SK-N-SH (cell line): ENCODE measurements at regions not wholly inside any gene's neighbourhood (a gene's known extent, or its start where the extent isn't known, plus 50 kb on each side); places are given as distances from the start of the nearest gene placed in this dataset.

Source experiments
- CTCF ChIA-PET: fragments of 300-600, 350-600 bp; formaldehyde crosslinking; extraction: SDS; loops from one replicate; lab custom pipeline; 2021; lab: Yijun Ruan, JAX
- POLR2A ChIA-PET: fragments of 350-600 bp; sonication (Branson Sonifier 250); formaldehyde crosslinking; extraction: SDS; loops from one replicate; lab custom pipeline; 2020; ENCODE audit warnings: antibody characterized with exemption, inconsistent platforms; lab: Yijun Ruan, JAX
- DNase-seq: peaks from one replicate; pipeline ENCODE4 v3.0.0; 2012
- H2AFZ ChIP-seq: fragments of 200-600 bp; sonication (generic); 2 replicates; pipeline ENCODE4 v1.8.1; 2016; ENCODE audit warnings: antibody characterized with exemption, mild to moderate bottlenecking, low read depth
- H3F3A ChIP-seq: fragments of 200-600 bp; sonication (generic); replicated peaks from 2 replicates; pipeline ENCODE3; 2016; ENCODE audit warnings: antibody characterized with exemption, mild to moderate bottlenecking; ENCODE audit not compliant: insufficient read depth
- H3K27ac ChIP-seq, 2 experiments: fragments of 200-500 bp in 1 of 2; fragments of 200-600 bp in 1 of 2; sonication (Bioruptor generic) in 1 of 2; sonication (generic), shearing (Covaris generic) in 1 of 2; 2 replicates each; pipeline versions ENCODE4 v1.5.1 to v1.6.1; 2014 to 2016; ENCODE audit warnings: low read depth in 2 of 2, inconsistent platforms in 1 of 2, low read length in 1 of 2, mild to moderate bottlenecking in 1 of 2, mixed read lengths in 1 of 2
- H3K27me3 ChIP-seq: fragments of 200-600 bp; sonication (generic), shearing (Covaris generic); 2 replicates; pipeline ENCODE4 v1.6.1; 2016; ENCODE audit warnings: mixed run types; ENCODE audit not compliant: insufficient read depth
- H3K36me3 ChIP-seq, 2 experiments: fragments of 200-500 bp in 1 of 2; fragments of 200-600 bp in 1 of 2; sonication (Bioruptor generic) in 1 of 2; sonication (generic) in 1 of 2; replicated peaks in 1 of 2; 2 replicates each; pipeline versions ENCODE3 to v1.5.1; 2014 to 2016; ENCODE audit warnings: low read length in 1 of 2, mild to moderate bottlenecking in 1 of 2; ENCODE audit not compliant: insufficient read depth in 2 of 2, control insufficient read depth in 1 of 2
- H3K4me1 ChIP-seq, 2 experiments: fragments of 200-500 bp in 1 of 2; fragments of 200-600 bp in 1 of 2; sonication (Bioruptor generic) in 1 of 2; sonication (generic), shearing (Covaris generic) in 1 of 2; 2 replicates each; pipeline versions ENCODE4 v1.5.1 to v1.6.1; 2014 to 2016; ENCODE audit warnings: low read depth in 1 of 2, low read length in 1 of 2, mixed run types in 1 of 2; ENCODE audit not compliant: insufficient read depth in 2 of 2, control insufficient read depth in 1 of 2
- H3K4me2 ChIP-seq: fragments of 200-600 bp; sonication (generic), shearing (Covaris generic); 2 replicates; pipeline ENCODE4 v1.6.1; 2017; ENCODE audit warnings: mixed run types
- H3K4me3 ChIP-seq, 2 experiments: fragments of 200-500 bp in 1 of 2; fragments of 200-600 bp in 1 of 2; sonication (Bioruptor generic) in 1 of 2; sonication (generic), shearing (Covaris generic) in 1 of 2; 2 replicates each; pipeline versions ENCODE4 v1.5.1 to v1.8.1; 2014 to 2016; ENCODE audit warnings: low read depth in 2 of 2, inconsistent platforms in 1 of 2, low read length in 1 of 2, mild to moderate bottlenecking in 1 of 2, mixed read lengths in 1 of 2, moderate library complexity in 1 of 2
- H3K79me2 ChIP-seq: fragments of 200-600 bp; sonication (generic); 2 replicates; pipeline ENCODE4 v1.8.1; 2017; ENCODE audit warnings: mild to moderate bottlenecking; ENCODE audit not compliant: insufficient read depth
- H3K9ac ChIP-seq: fragments of 200-600 bp; sonication (generic); 2 replicates; pipeline ENCODE4 v1.6.1; 2017; ENCODE audit warnings: mixed run types
- H3K9me2 ChIP-seq: fragments of 200-600 bp; sonication (generic); 2 replicates; pipeline ENCODE4 v1.6.1; 2017; ENCODE audit warnings: mixed run types
- H3K9me3 ChIP-seq: fragments of 200-600 bp; sonication (generic); 2 replicates; pipeline ENCODE4 v1.6.1; 2017; ENCODE audit warnings: mixed run types, mild to moderate bottlenecking, moderate library complexity
- H4K20me1 ChIP-seq: fragments of 200-600 bp; sonication (generic); 2 replicates; pipeline ENCODE4 v1.6.1; 2017; ENCODE audit warnings: mild to moderate bottlenecking, mixed run types; ENCODE audit not compliant: insufficient read depth
- CHD2 ChIP-seq: fragments of 150-350 bp; IDR thresholded peaks from 2 replicates; pipeline ENCODE4 v1.6.1; 2018; ENCODE audit warnings: low read length; ENCODE audit not compliant: partially characterized antibody
- CTCF ChIP-seq: fragments of 200-600 bp; sonication (generic); IDR thresholded peaks from 2 replicates; pipeline ENCODE4 v1.6.1; 2017; ENCODE audit warnings: antibody characterized with exemption, mild to moderate bottlenecking, moderate library complexity
- ELF1 ChIP-seq: IDR thresholded peaks from 2 replicates; pipeline ENCODE4 v1.4.0; 2012
- FOSL2 ChIP-seq: IDR thresholded peaks from 2 replicates; pipeline ENCODE4 v1.4.0; 2012; ENCODE audit warnings: low read depth, mild to moderate bottlenecking, moderate library complexity, borderline replicate concordance
- FOXM1 ChIP-seq: IDR thresholded peaks from 2 replicates; pipeline ENCODE4 v1.4.0; 2012; ENCODE audit warnings: low read depth, mild to moderate bottlenecking
- GABPA ChIP-seq: IDR thresholded peaks from 2 replicates; pipeline ENCODE4 v1.4.0; 2012; ENCODE audit warnings: low read depth, mild to moderate bottlenecking
- GATA2 ChIP-seq: sonication (generic); formaldehyde crosslinking; IDR thresholded peaks from 2 replicates; pipeline ENCODE4 v1.5.0; 2020; ENCODE audit warnings: mild to moderate bottlenecking, missing genetic modification reagents
- MAX ChIP-seq: IDR thresholded peaks from 2 replicates; pipeline ENCODE4 v1.4.0; 2012; ENCODE audit warnings: low read depth
- MEF2A ChIP-seq: IDR thresholded peaks from 2 replicates; pipeline ENCODE4 v1.4.0; 2012; ENCODE audit warnings: low read depth, borderline replicate concordance
- MXI1 ChIP-seq: IDR thresholded peaks from 2 replicates; pipeline ENCODE4 v1.6.1; 2012; ENCODE audit warnings: mild to moderate bottlenecking, low read depth, low read length, improper control_type of control experiment
- PBX3 ChIP-seq: IDR thresholded peaks from 2 replicates; pipeline ENCODE4; 2012
- RFX5 ChIP-seq: IDR thresholded peaks from 2 replicates; pipeline ENCODE4 v1.6.1; 2012; ENCODE audit warnings: mild to moderate bottlenecking, improper control_type of control experiment, low read length
- RXRA ChIP-seq: IDR thresholded peaks from 2 replicates; pipeline ENCODE4 v1.4.0; 2012; ENCODE audit warnings: low read depth, mild to moderate bottlenecking, borderline replicate concordance
- SIN3A ChIP-seq: IDR thresholded peaks from 2 replicates; pipeline ENCODE4 v1.6.1; 2012; ENCODE audit warnings: low read depth, mild to moderate bottlenecking, low read length, moderate library complexity, borderline replicate concordance
- TEAD4 ChIP-seq: IDR thresholded peaks from 2 replicates; pipeline ENCODE4 v1.4.0; 2012; ENCODE audit warnings: mild to moderate bottlenecking, borderline replicate concordance; ENCODE audit not compliant: insufficient read depth
- USF1 ChIP-seq: IDR thresholded peaks from 2 replicates; pipeline ENCODE4 v1.4.0; 2012; ENCODE audit warnings: low read depth, borderline replicate concordance
- YY1 ChIP-seq: IDR thresholded peaks from 2 replicates; pipeline ENCODE4 v1.4.0; 2012; ENCODE audit warnings: low read depth, mild to moderate bottlenecking
- ZBTB33 ChIP-seq: IDR thresholded peaks from 2 replicates; pipeline ENCODE4 v1.4.0; 2012; ENCODE audit warnings: low read depth, borderline replicate concordance
- WGBS: methylation state at CpG from one replicate; pipeline ENCODE4 v1.1.6; 2017; ENCODE audit warnings: low lambda C conversion rate; 5-methylcytosine and 5-hydroxymethylcytosine counted together

GRCh38 chr6:27532820-27533538, 60.1 kb upstream of the ZNF184 start:
- 21% methylated on average over 7 of the region's 7 CpGs for WGBS
- POLR2A ChIA-PET = no interaction called here
- Histone ChIP-seq H4K20me1 (no peaks in the 10 kb centered on the region), H3K4me3 (no peak overlapping the region), H3K9me2 (no peaks in the 10 kb centered on the region), H3K9me3 (no peaks in the 10 kb centered on the region), H3K4me1 (no peaks in the 10 kb centered on the region), H3F3A (no peaks in the 10 kb centered on the region), H3K36me3 (no peaks in the 10 kb centered on the region), H3K4me2 (no peak overlapping the region), H3K9ac (no peak overlapping the region), H3K27me3 (peaks cover 45% of the 10 kb centered on the region; the same call in 1 of the 2 replicates), H3K79me2 (no peaks in the 10 kb centered on the region), H3K27ac (no peak overlapping the region), H2AFZ (no peak overlapping the region)
- CTCF ChIA-PET = no interaction called here
- TF ChIP-seq PBX3 (no peak), MXI1 (no peak), FOSL2 (peak; percentile 20; the same call in 1 of the 2 replicates), USF1 (no peak)
- no peak for DNase-seq

- no peak for DNase-seq
- H3K4me2 ChIP-seq = no peak overlapping the region
- no peaks in the 10 kb centered on the region for H3K9me2 ChIP-seq
- H3K27ac ChIP-seq = no peak overlapping the region
- no peaks in the 10 kb centered on the region for H3K79me2 ChIP-seq
- H3F3A ChIP-seq = no peaks in the 10 kb centered on the region
- H2AFZ ChIP-seq = no peak overlapping the region
- ChIA-PET CTCF (interaction anchor here (2.3 kb wide), 1 partner anchor 13 kb away, joined by 7 read pairs; no protein-coding TSS in a partner anchor), POLR2A (no interaction called here)
- no peaks in the 10 kb centered on the region for H3K36me3 ChIP-seq
- H3K9ac ChIP-seq = no peak overlapping the region
- peaks cover 38% of the 10 kb centered on the region; the same call in 1 of the 2 replicates for H3K27me3 ChIP-seq
- no peaks in the 10 kb centered on the region for H4K20me1 ChIP-seq
- WGBS = 6% methylated on average over 17 of the region's 17 CpGs
- no peak overlapping the region for H3K4me3 ChIP-seq
- no peaks in the 10 kb centered on the region for H3K4me1 ChIP-seq
- H3K9me3 ChIP-seq = no peaks in the 10 kb centered on the region
- TF ChIP-seq SIN3A = no peak
- no peak for TF ChIP-seq GATA2 (CRISPR knock-in tag)
- TF ChIP-seq ELF1 = no peak
- TF ChIP-seq RXRA = no peak
- no peak for TF ChIP-seq ZBTB33
- TF ChIP-seq TEAD4 = no peak
- no peak for TF ChIP-seq RFX5
- no peak for TF ChIP-seq GABPA
- TF ChIP-seq YY1 = no peak
- no peak for TF ChIP-seq FOXM1
- TF ChIP-seq CTCF = no peak
- no peak for TF ChIP-seq CHD2
- TF ChIP-seq MAX = no peak
- no peak for TF ChIP-seq PBX3
- TF ChIP-seq FOSL2 = no peak
- no peak for TF ChIP-seq MEF2A
These were observed 59.0 kb upstream of the ZNF184 start for GRCh38 chr6:27531772-27532459.
